ENCODE measurements at regions not wholly inside any gene's neighbourhood (a gene's known extent, or its start where the extent isn't known, plus 50 kb on each side); places are given as distances from the start of the nearest gene placed in this dataset.

- intact Hi-C loops (cut with micrococcal nuclease): no loop called here
- no peak overlapping the region for H3K27ac Mint-ChIP-seq
- no peaks in the 10 kb centered on the region for H3K36me3 Mint-ChIP-seq
- DNase-seq (no peak), ATAC-seq (no peak)
- H3K4me3 Mint-ChIP-seq: no peak overlapping the region
- WGBS (ENCODE audit: insufficient coverage): 97% methylated on average over 5 of the region's 8 CpGs
- no peak overlapping the region for H3K4me3 ChIP-seq (ENCODE audit: low read length)
- H3K27ac ChIP-seq (ENCODE audit: low read length): no peak overlapping the region
- H3K9me3 Mint-ChIP-seq: peaks cover 0 to 2% of the 10 kb centered on the region in 2 donors
- H3K4me1 ChIP-seq (ENCODE audit: control insufficient read depth, insufficient read depth, low read length): no peaks in the 10 kb centered on the region
- H3K4me1 Mint-ChIP-seq: no peaks in the 10 kb centered on the region
- no peaks in the 10 kb centered on the region for H3K36me3 ChIP-seq (ENCODE audit: control insufficient read depth, insufficient read depth, low read length)
- H3K27me3 ChIP-seq (ENCODE audit: control insufficient read depth, insufficient read depth, low read length): no peaks in the 10 kb centered on the region
- H3K9me3 ChIP-seq (ENCODE audit: control insufficient read depth, insufficient read depth, low read length): no peaks in the 10 kb centered on the region
- TF ChIP-seq, protein P1, sequence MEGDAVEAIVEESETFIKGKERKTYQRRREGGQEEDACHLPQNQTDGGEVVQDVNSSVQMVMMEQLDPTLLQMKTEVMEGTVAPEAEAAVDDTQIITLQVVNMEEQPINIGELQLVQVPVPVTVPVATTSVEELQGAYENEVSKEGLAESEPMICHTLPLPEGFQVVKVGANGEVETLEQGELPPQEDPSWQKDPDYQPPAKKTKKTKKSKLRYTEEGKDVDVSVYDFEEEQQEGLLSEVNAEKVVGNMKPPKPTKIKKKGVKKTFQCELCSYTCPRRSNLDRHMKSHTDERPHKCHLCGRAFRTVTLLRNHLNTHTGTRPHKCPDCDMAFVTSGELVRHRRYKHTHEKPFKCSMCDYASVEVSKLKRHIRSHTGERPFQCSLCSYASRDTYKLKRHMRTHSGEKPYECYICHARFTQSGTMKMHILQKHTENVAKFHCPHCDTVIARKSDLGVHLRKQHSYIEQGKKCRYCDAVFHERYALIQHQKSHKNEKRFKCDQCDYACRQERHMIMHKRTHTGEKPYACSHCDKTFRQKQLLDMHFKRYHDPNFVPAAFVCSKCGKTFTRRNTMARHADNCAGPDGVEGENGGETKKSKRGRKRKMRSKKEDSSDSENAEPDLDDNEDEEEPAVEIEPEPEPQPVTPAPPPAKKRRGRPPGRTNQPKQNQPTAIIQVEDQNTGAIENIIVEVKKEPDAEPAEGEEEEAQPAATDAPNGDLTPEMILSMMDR (IDR thresholded peaks at IDR 0.05): no peak
- peaks cover 8 to 50% of the 10 kb centered on the region in 2 donors for H3K27me3 Mint-ChIP-seq (ENCODE audit: low read depth in 2 of 2)
Observed at GRCh38 chr5:72021651-72022357, 85.5 kb upstream of the MAP1B start.

DNA sequence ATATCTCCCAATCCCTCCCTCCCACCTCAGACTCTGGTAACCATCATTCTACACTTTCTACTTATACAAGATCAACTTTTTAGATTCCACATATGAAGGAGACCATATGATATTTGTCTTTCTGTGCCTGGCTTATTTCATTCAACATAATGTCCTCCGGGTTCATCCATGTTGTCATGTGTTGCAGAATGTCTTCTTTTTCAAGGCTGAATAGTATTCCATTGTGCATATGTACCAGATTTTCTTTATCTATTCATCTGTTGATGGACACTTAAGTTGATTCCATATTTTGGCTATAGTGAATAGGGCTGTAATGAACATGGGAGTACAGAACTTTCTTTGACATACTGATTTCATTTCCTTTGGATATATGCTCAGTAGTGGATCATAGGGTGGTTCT lies 78.9 kb upstream of the MAP1B start:
- no peaks in the 10 kb centered on the region for H3K9me3 ChIP-seq (ENCODE audit: control insufficient read depth, insufficient read depth, low read length)
- Mint-ChIP-seq H3K9me3 (peaks cover 0 to 2% of the 10 kb centered on the region in 2 donors), H3K4me3 (no peak overlapping the region), H3K27ac (no peak overlapping the region), H3K4me1 (no peaks in the 10 kb centered on the region), H3K27me3 (ENCODE audit: low read depth in 2 of 2) (peaks cover 19 to 57% of the 10 kb centered on the region in 2 donors), H3K36me3 (no peaks in the 10 kb centered on the region)
- H3K4me3 ChIP-seq (ENCODE audit: low read length): no peak overlapping the region
- no peak for ATAC-seq
- TF ChIP-seq, protein P1 (IDR thresholded peaks at IDR 0.05): no peak
- H3K27ac ChIP-seq (ENCODE audit: low read length): no peak overlapping the region
- no peak for DNase-seq
- H3K36me3 ChIP-seq (ENCODE audit: control insufficient read depth, insufficient read depth, low read length): no peaks in the 10 kb centered on the region
- no peaks in the 10 kb centered on the region for H3K4me1 ChIP-seq (ENCODE audit: control insufficient read depth, insufficient read depth, low read length)
- intact Hi-C loops (cut with micrococcal nuclease): no loop called here
- 100% methylated on average over 1 of the region's 1 CpG for WGBS (ENCODE audit: insufficient coverage)
- peaks cover 3% of the 10 kb centered on the region for H3K27me3 ChIP-seq (ENCODE audit: control insufficient read depth, insufficient read depth, low read length)

DNA sequence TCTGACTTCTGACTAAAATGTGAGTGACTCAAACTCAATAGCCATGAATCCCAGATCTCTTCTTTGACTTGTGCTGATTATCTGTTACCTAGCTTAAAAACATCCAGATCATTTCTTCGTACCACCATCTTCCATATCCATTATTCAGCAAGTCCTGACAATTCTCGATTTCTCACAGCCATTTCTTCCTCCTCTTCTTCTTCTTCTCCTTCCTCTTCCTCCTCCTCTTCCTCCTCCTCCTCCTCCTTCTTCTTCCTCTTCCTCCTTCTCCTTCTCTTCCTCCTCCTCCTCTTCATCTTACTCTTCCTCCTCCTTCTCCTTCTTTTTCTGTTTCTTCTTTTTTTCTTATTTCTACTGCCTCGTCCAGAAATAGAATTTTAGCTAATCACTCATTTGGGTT lies 77.0 kb upstream of the MAP1B start:
- DNase-seq (no peak), ATAC-seq (no peak)
- Histone ChIP-seq H3K9me3 (ENCODE audit: control insufficient read depth, insufficient read depth, low read length) (no peaks in the 10 kb centered on the region), H3K27me3 (ENCODE audit: control insufficient read depth, insufficient read depth, low read length) (peaks cover 3% of the 10 kb centered on the region), H3K27ac (ENCODE audit: low read length) (no peak overlapping the region), H3K4me1 (ENCODE audit: control insufficient read depth, insufficient read depth, low read length) (no peaks in the 10 kb centered on the region), H3K36me3 (ENCODE audit: control insufficient read depth, insufficient read depth, low read length) (no peaks in the 10 kb centered on the region), H3K4me3 (ENCODE audit: low read length) (no peak overlapping the region)
- whole genome bisulfite sequencing (ENCODE audit: insufficient coverage): 82% methylated on average over 3 of the region's 3 CpGs
- Mint-ChIP-seq H3K27me3 (ENCODE audit: low read depth in 2 of 2) (peaks cover 22 to 60% of the 10 kb centered on the region in 2 donors), H3K36me3 (no peaks in the 10 kb centered on the region), H3K9me3 (peaks cover 0 to 2% of the 10 kb centered on the region in 2 donors), H3K4me1 (no peaks in the 10 kb centered on the region), H3K4me3 (no peak overlapping the region), H3K27ac (no peak overlapping the region)
- intact Hi-C loops (cut with micrococcal nuclease): no loop called here
- TF ChIP-seq, protein P1 (IDR thresholded peaks at IDR 0.05): no peak

DNA sequence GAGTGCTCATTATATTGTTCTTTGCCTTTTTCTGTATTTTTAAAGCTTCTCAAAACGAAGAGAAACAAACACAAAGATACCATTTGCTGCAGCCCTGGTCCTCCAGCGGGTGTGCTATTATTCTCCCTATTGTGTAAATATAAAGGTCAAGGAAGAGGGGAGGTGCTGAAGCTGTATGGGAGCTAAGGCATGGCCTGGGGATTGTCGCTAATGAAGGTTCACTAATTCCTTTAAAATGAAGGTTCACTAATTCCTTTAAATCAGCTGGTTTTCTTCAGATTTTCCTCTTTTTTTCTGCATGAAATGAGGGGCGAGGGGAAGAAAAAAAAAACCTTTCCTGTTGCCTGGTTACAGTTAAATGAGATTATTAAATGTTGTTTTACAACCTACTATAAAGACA lies 74.5 kb upstream of the MAP1B start:
- intact Hi-C loops (cut with micrococcal nuclease): no loop called here
- DNase-seq (no peak), ATAC-seq (no peak)
- no peak overlapping the region for H3K4me3 Mint-ChIP-seq
- H3K9me3 Mint-ChIP-seq: peaks cover 0 to 2% of the 10 kb centered on the region in 2 donors
- H3K27ac Mint-ChIP-seq: no peak overlapping the region
- no peaks in the 10 kb centered on the region for H3K4me1 Mint-ChIP-seq
- Histone ChIP-seq H3K4me3 (ENCODE audit: low read length) (no peak overlapping the region), H3K27ac (ENCODE audit: low read length) (no peak overlapping the region), H3K4me1 (ENCODE audit: control insufficient read depth, insufficient read depth, low read length) (no peaks in the 10 kb centered on the region), H3K36me3 (ENCODE audit: control insufficient read depth, insufficient read depth, low read length) (no peaks in the 10 kb centered on the region), H3K9me3 (ENCODE audit: control insufficient read depth, insufficient read depth, low read length) (no peaks in the 10 kb centered on the region), H3K27me3 (ENCODE audit: control insufficient read depth, insufficient read depth, low read length) (no peaks in the 10 kb centered on the region)
- no peaks in the 10 kb centered on the region for H3K36me3 Mint-ChIP-seq
- H3K27me3 Mint-ChIP-seq (ENCODE audit: low read depth in 2 of 2): peaks cover 20 to 71% of the 10 kb centered on the region in 2 donors
- TF ChIP-seq, protein P1 (IDR thresholded peaks at IDR 0.05): no peak
- WGBS (ENCODE audit: insufficient coverage): 58% methylated on average over 2 of the region's 4 CpGs
